HepG2 (cell line): ENCODE measurements at regions not wholly inside any gene's neighbourhood (a gene's known extent, or its start where the extent isn't known, plus 50 kb on each side); places are given as distances from the start of the nearest gene placed in this dataset.

Source experiments
- BRCA1 ChIP-seq: sonication (generic); formaldehyde crosslinking; IDR thresholded peaks from 2 replicates; pipeline ENCODE4 v1.4.0; 2020; ENCODE audit warnings: missing genetic modification reagents
- HNRNPL ChIP-seq: fragments of 200-400 bp; formaldehyde crosslinking; IDR thresholded peaks from 2 replicates; pipeline ENCODE4 v1.6.1; 2017; ENCODE audit warnings: mild to moderate bottlenecking, low read depth, low read length
- MAF1 ChIP-seq: sonication (generic); formaldehyde crosslinking; IDR thresholded peaks from 2 replicates; pipeline ENCODE4 v1.5.0; 2020; ENCODE audit warnings: missing genetic modification reagents, borderline replicate concordance
- NCOA5 ChIP-seq: sonication (generic); formaldehyde crosslinking; IDR thresholded peaks from 2 replicates; pipeline ENCODE4 v1.4.0; 2020; ENCODE audit warnings: missing genetic modification reagents
- RARA ChIP-seq: IDR thresholded peaks from 2 replicates; pipeline ENCODE4 v1.6.1; 2016; ENCODE audit warnings: missing genetic modification reagents, missing compliant biosample characterization
- SRF ChIP-seq: IDR thresholded peaks from 2 replicates; pipeline ENCODE4 v1.6.1; 2011; ENCODE audit warnings: mild to moderate bottlenecking, low read depth, low read length, moderate library complexity
- TBX3 ChIP-seq: fragments of 450-650 bp; IDR thresholded peaks from 2 replicates; pipeline ENCODE4 v1.6.1; 2017; ENCODE audit warnings: antibody characterized with exemption, mild to moderate bottlenecking, inconsistent platforms, borderline replicate concordance
- ZNF768 ChIP-seq: sonication (generic); formaldehyde crosslinking; IDR thresholded peaks from 2 replicates; pipeline ENCODE4 v1.4.0; 2020; ENCODE audit warnings: missing genetic modification reagents
- TF ChIP-seq, protein P1 (sequence below): sonication (generic); formaldehyde crosslinking; IDR thresholded peaks from 2 replicates; pipeline ENCODE4 v1.9.0; 2021; ENCODE audit warnings: missing genetic modification reagents, borderline replicate concordance
- TF ChIP-seq, protein P2 (sequence below): sonication (generic); formaldehyde crosslinking; IDR thresholded peaks from 2 replicates; pipeline ENCODE4 v1.4.0; 2020; ENCODE audit warnings: mild to moderate bottlenecking, missing genetic modification reagents
- TF ChIP-seq, protein P3 (sequence below): sonication (generic); formaldehyde crosslinking; IDR thresholded peaks from 2 replicates; pipeline ENCODE4 v1.5.0; 2020; ENCODE audit warnings: mild to moderate bottlenecking, missing genetic modification reagents

DNA sequence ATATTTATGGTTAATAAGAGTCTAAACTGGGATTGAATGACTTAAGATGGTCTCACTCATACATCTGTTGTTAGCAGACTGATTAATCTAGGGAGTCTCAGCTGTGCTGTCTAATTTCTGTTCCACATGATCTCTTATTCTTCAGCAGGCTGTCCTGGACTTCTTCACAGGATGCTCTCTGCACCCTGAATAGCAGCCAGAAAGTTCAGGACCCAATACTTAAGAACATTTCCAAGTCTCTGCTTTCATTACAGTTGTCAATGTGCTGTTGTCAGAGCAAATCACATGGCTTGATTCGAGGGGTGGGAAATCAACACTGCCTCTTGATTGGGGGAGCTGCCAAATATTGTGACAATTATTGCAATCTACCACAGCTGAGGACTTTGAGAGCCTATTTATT, 627.1 kb upstream of the SLC8A1 start (continued):
- TF ChIP-seq MAF1 (CRISPR knock-in tag), result no peak
- TF ChIP-seq BRCA1 (CRISPR knock-in tag), result no peak
- TF ChIP-seq, protein P1, sequence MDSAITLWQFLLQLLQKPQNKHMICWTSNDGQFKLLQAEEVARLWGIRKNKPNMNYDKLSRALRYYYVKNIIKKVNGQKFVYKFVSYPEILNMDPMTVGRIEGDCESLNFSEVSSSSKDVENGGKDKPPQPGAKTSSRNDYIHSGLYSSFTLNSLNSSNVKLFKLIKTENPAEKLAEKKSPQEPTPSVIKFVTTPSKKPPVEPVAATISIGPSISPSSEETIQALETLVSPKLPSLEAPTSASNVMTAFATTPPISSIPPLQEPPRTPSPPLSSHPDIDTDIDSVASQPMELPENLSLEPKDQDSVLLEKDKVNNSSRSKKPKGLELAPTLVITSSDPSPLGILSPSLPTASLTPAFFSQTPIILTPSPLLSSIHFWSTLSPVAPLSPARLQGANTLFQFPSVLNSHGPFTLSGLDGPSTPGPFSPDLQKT (CRISPR knock-in tag), result no peak
- no peak for TF ChIP-seq RARA (CRISPR knock-in tag)
- TF ChIP-seq TBX3, result no peak
- TF ChIP-seq, protein P2, sequence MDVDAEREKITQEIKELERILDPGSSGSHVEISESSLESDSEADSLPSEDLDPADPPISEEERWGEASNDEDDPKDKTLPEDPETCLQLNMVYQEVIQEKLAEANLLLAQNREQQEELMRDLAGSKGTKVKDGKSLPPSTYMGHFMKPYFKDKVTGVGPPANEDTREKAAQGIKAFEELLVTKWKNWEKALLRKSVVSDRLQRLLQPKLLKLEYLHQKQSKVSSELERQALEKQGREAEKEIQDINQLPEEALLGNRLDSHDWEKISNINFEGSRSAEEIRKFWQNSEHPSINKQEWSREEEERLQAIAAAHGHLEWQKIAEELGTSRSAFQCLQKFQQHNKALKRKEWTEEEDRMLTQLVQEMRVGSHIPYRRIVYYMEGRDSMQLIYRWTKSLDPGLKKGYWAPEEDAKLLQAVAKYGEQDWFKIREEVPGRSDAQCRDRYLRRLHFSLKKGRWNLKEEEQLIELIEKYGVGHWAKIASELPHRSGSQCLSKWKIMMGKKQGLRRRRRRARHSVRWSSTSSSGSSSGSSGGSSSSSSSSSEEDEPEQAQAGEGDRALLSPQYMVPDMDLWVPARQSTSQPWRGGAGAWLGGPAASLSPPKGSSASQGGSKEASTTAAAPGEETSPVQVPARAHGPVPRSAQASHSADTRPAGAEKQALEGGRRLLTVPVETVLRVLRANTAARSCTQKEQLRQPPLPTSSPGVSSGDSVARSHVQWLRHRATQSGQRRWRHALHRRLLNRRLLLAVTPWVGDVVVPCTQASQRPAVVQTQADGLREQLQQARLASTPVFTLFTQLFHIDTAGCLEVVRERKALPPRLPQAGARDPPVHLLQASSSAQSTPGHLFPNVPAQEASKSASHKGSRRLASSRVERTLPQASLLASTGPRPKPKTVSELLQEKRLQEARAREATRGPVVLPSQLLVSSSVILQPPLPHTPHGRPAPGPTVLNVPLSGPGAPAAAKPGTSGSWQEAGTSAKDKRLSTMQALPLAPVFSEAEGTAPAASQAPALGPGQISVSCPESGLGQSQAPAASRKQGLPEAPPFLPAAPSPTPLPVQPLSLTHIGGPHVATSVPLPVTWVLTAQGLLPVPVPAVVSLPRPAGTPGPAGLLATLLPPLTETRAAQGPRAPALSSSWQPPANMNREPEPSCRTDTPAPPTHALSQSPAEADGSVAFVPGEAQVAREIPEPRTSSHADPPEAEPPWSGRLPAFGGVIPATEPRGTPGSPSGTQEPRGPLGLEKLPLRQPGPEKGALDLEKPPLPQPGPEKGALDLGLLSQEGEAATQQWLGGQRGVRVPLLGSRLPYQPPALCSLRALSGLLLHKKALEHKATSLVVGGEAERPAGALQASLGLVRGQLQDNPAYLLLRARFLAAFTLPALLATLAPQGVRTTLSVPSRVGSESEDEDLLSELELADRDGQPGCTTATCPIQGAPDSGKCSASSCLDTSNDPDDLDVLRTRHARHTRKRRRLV, result no peak
- TF ChIP-seq HNRNPL, result no peak
- TF ChIP-seq NCOA5 (CRISPR knock-in tag), result no peak
- TF ChIP-seq, protein P3, sequence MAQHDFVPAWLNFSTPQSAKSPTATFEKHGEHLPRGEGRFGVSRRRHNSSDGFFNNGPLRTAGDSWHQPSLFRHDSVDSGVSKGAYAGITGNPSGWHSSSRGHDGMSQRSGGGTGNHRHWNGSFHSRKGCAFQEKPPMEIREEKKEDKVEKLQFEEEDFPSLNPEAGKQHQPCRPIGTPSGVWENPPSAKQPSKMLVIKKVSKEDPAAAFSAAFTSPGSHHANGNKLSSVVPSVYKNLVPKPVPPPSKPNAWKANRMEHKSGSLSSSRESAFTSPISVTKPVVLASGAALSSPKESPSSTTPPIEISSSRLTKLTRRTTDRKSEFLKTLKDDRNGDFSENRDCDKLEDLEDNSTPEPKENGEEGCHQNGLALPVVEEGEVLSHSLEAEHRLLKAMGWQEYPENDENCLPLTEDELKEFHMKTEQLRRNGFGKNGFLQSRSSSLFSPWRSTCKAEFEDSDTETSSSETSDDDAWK, result no peak
- no peak for TF ChIP-seq ZNF768 (CRISPR knock-in tag)
- TF ChIP-seq SRF, result no peak
- TF ChIP-seq, all 625 proteins: peak for 0
